K562 (cell line): ENCODE measurements at regions not wholly inside any gene's neighbourhood (a gene's known extent, or its start where the extent isn't known, plus 50 kb on each side); places are given as distances from the start of the nearest gene placed in this dataset.

Source experiments
- ATAC-seq: fragments of 200-7000 bp; cut with Tn5 transposase; 3 replicates; pipeline ENCODE4 v1.9.1; 2020; ENCODE audit warnings: moderate library complexity
- BruUV-seq: library from RNA; stranded (reverse); fragments of 400-500 nt; replicated peaks from 2 replicates; lab custom pipeline; 2021; lab: Mats Ljungman, UMichigan
- CTCF ChIA-PET: fragments of 300-600 bp; formaldehyde crosslinking; extraction: SDS; loops from one replicate; lab custom pipeline; 2021; ENCODE audit warnings: low intra/inter-chr PET ratio; lab: Yijun Ruan, JAX
- POLR2A ChIA-PET: fragments of 300-600, 350-650 bp; sonication (Branson Sonifier 250); formaldehyde crosslinking; extraction: SDS; loops from one replicate; lab custom pipeline; 2021; ENCODE audit warnings: antibody characterized with exemption, inconsistent platforms; lab: Yijun Ruan, JAX
- DNase-seq, 4 experiments: peaks; one replicate each; pipeline versions ENCODE4 v3.0.0 to v3.0.0-alpha.2; 2011 to 2018; ENCODE audit warnings: low spot score in 3 of 4, mixed read lengths in 3 of 4; ENCODE audit errors: extremely low read depth in 1 of 4
- FAIRE-seq: peaks from 2 replicates; lab custom pipeline; 2011; peaks lifted over from hg19 to GRCh38; lab: Jason Lieb, UNC
- H2AFZ ChIP-seq: 2 replicates; pipeline ENCODE4 v1.6.0; 2011; ENCODE audit warnings: low read depth, low read length, control low read depth, inconsistent platforms
- H3K27ac ChIP-seq: fragments of 200-600 bp; 3 replicates; pipeline ENCODE4 v1.8.0; 2011; ENCODE audit warnings: low read depth, mild to moderate bottlenecking, control low read depth, inconsistent platforms, low read length, moderate library complexity, mixed read lengths; ENCODE audit errors: extremely low read depth
- H3K27me3 ChIP-seq, 2 experiments: fragments of 300-600 bp in 1 of 2; 2 replicates in 1 of 2; 3 replicates in 1 of 2; pipeline versions ENCODE4 v1.6.0 to v1.8.0; 2011; ENCODE audit warnings: inconsistent platforms in 2 of 2, low read length in 2 of 2, mild to moderate bottlenecking in 1 of 2, mixed read lengths in 1 of 2, moderate library complexity in 1 of 2; ENCODE audit not compliant: control insufficient read depth in 2 of 2, insufficient read depth in 2 of 2
- H3K36me3 ChIP-seq: fragments of 300-600 bp; 3 replicates; pipeline ENCODE4 v1.8.0; 2011; ENCODE audit warnings: mild to moderate bottlenecking, low read length, inconsistent platforms; ENCODE audit not compliant: control insufficient read depth, insufficient read depth
- H3K4me1 ChIP-seq, 2 experiments: fragments of 200-600 bp in 1 of 2; replicated peaks in 1 of 2; 2 replicates in 1 of 2; 3 replicates in 1 of 2; pipeline versions ENCODE4 v1.5.1 to v1.8.0; 2011; ENCODE audit warnings: inconsistent platforms in 2 of 2, low read length in 2 of 2, mild to moderate bottlenecking in 1 of 2, mixed read lengths in 1 of 2, moderate library complexity in 1 of 2; ENCODE audit not compliant: control insufficient read depth in 2 of 2, insufficient read depth in 2 of 2
- H3K4me2 ChIP-seq: 2 replicates; pipeline ENCODE4 v1.6.1; 2011; ENCODE audit warnings: low read length, control low read depth, inconsistent platforms, mixed read lengths; ENCODE audit not compliant: insufficient read depth
- H3K4me3 ChIP-seq: fragments of 200-600 bp; sonication (generic), shearing (Covaris generic); 2 replicates; pipeline ENCODE4 v1.5.1; 2016; ENCODE audit warnings: control low read depth, inconsistent platforms
- H3K79me2 ChIP-seq: fragments of 200-600 bp; 3 replicates; pipeline ENCODE4 v1.8.0; 2011; ENCODE audit warnings: low read length, inconsistent platforms; ENCODE audit not compliant: control insufficient read depth, insufficient read depth
- H3K9ac ChIP-seq, 2 experiments: 2 replicates each; pipeline versions ENCODE4 v1.6.0 to v1.6.1; 2011; ENCODE audit warnings: low read depth in 2 of 2, low read length in 2 of 2, control low read depth in 1 of 2, inconsistent platforms in 1 of 2, mild to moderate bottlenecking in 1 of 2, mixed read lengths in 1 of 2; ENCODE audit not compliant: insufficient read depth in 1 of 2
- H3K9me1 ChIP-seq: one replicate; pipeline ENCODE4 v1.6.0; 2011; ENCODE audit warnings: inconsistent platforms, mild to moderate bottlenecking, low read length, moderate library complexity; ENCODE audit not compliant: control insufficient read depth, insufficient read depth
- H3K9me3 ChIP-seq: replicated peaks from 2 replicates; pipeline ENCODE4 v1.5.1; 2011; ENCODE audit warnings: low read depth, low read length, inconsistent platforms; ENCODE audit not compliant: control insufficient read depth, insufficient read depth
- H4K20me1 ChIP-seq: replicated peaks from 2 replicates; pipeline ENCODE4 v1.6.1; 2011; ENCODE audit warnings: low read length, inconsistent platforms, mixed read lengths; ENCODE audit not compliant: control insufficient read depth, insufficient read depth
- CTCFL ChIP-seq: IDR thresholded peaks from 2 replicates; pipeline ENCODE4 v1.6.1; 2011; ENCODE audit warnings: borderline replicate concordance, low read depth, mild to moderate bottlenecking, moderate library complexity, low read length; ENCODE audit not compliant: insufficient read depth, poor library complexity, severe bottlenecking
- IRF2 ChIP-seq: sonication (generic); formaldehyde crosslinking; IDR thresholded peaks from 2 replicates; pipeline ENCODE4 v1.8.1; 2022; ENCODE audit warnings: mild to moderate bottlenecking, missing genetic modification reagents
- KLF10 ChIP-seq: fragments of 250-450 bp; sonication (Bioruptor Pico); IDR thresholded peaks from 2 replicates; pipeline ENCODE4 v1.6.1; 2021; ENCODE audit warnings: matching md5 sums
- LEF1 ChIP-seq: fragments of 450-650 bp; IDR thresholded peaks from 2 replicates; pipeline ENCODE4 v1.6.1; 2016; ENCODE audit warnings: mild to moderate bottlenecking
- REST ChIP-seq, 2 experiments: fragments of 450-650 bp; formaldehyde crosslinking in 1 of 2; IDR thresholded peaks; 2 replicates each; pipeline versions ENCODE4 v1.4.0 to v1.6.1; 2014 to 2020; ENCODE audit warnings: mild to moderate bottlenecking in 2 of 2, borderline replicate concordance in 1 of 2, low read depth in 1 of 2
- SMARCA4 ChIP-seq: fragments of 450-650 bp; IDR thresholded peaks from 2 replicates; pipeline ENCODE4 v1.6.1; 2016
- ZNF3 ChIP-seq: fragments of 250-450 bp; sonication (Bioruptor Pico); IDR thresholded peaks from 2 replicates; pipeline ENCODE4 v1.5.0; 2021; ENCODE audit warnings: mild to moderate bottlenecking, moderate library complexity
- ZNF408 ChIP-seq: fragments of 250-450 bp; sonication (Bioruptor Pico); IDR thresholded peaks from 2 replicates; pipeline ENCODE4 v1.4.0; 2020; ENCODE audit warnings: low read depth, mild to moderate bottlenecking, moderate library complexity
- ZNF583 ChIP-seq: fragments of 250-450 bp; sonication (Bioruptor Pico); IDR thresholded peaks from 2 replicates; pipeline ENCODE4 v1.4.0; 2020
- ZNF655 ChIP-seq: fragments of 250-450 bp; sonication (Bioruptor Pico); IDR thresholded peaks from 2 replicates; pipeline ENCODE4 v1.5.0; 2021
- WGBS: fragments of 100-300 bp; shearing (Covaris generic); methylation state at CpG from one replicate; pipeline ENCODE4 v1.1.6; 2016; ENCODE audit warnings: low coverage, mixed read lengths; ENCODE audit not compliant: insufficient coverage; ENCODE audit errors: missing lambda C conversion rate; 5-methylcytosine and 5-hydroxymethylcytosine counted together
- in situ Hi-C: fragments of 300-500 bp; cut with MboI; formaldehyde crosslinking; loops from 4 replicates; pipeline ENCODE4 v1.15.0; 2018; ENCODE audit warnings: inconsistent platforms, mixed read lengths
- intact Hi-C: fragments of 100-400 bp; cut with micrococcal nuclease; formaldehyde crosslinking; loops from 2 replicates; pipeline ENCODE4 v1.14.2; 2022

DNA sequence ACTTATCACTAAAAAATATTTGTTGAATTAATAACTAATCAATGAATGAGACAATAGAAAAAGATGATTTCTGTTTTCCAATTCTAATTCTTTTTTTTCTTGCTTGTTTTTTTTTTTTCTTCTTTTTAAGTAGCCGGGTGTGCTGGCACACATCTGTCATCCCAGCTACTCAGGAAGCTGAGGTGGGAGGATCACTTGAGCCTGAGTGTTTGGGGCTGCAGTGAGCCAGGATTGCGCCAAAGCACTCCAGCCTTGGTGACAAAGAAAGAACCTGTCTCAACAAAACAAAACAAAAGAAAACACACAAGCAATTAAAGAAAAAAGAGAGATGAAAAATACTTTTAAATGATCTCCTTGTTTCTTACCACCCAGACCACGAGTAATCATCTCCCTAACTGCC, 1109.3 kb downstream of the REEP3 start:
- no peaks in the 10 kb centered on the region for H3K36me3 ChIP-seq
- H2AFZ ChIP-seq = no peak overlapping the region
- ChIA-PET CTCF (interaction anchor here (0.6 kb wide), 1 partner anchor 49 kb away, joined by 3 read pairs; no protein-coding TSS in a partner anchor), POLR2A (no interaction called here)
- in situ Hi-C loops = no loop called here
- FAIRE-seq (no peak), DNase-seq (no peak), ATAC-seq (no peak)
- no TSS peak for BruUV-seq
- intact Hi-C loops = no loop called here
- H3K4me2 ChIP-seq = no peak overlapping the region
- no peaks in the 10 kb centered on the region for H3K27me3 ChIP-seq
- H3K9ac ChIP-seq = no peak overlapping the region
- no peaks in the 10 kb centered on the region for H3K79me2 ChIP-seq
- no peaks in the 10 kb centered on the region for H3K4me1 ChIP-seq
- no peaks in the 10 kb centered on the region for H3K9me1 ChIP-seq
- H3K4me3 ChIP-seq = no peak overlapping the region
- no peaks in the 10 kb centered on the region for H4K20me1 ChIP-seq
- no peaks in the 10 kb centered on the region for H3K9me3 ChIP-seq
- H3K27ac ChIP-seq = no peak overlapping the region
- 24% methylated on average over 3 of the region's 3 CpGs for WGBS
- TF ChIP-seq LEF1 = no peak
- no peak for TF ChIP-seq ZNF408 (CRISPR knock-in tag)
- TF ChIP-seq IRF2 (CRISPR knock-in tag) = no peak
- no peak for TF ChIP-seq ZNF655
- no peak for TF ChIP-seq KLF10 (CRISPR knock-in tag)
- no peak for TF ChIP-seq ZNF583 (CRISPR knock-in tag)
- no peak for TF ChIP-seq ZNF3 (CRISPR knock-in tag)
- no peak for TF ChIP-seq CTCFL
- TF ChIP-seq REST (IDR thresholded peaks at IDR 0.05; ENCODE audit: borderline replicate concordance) = no peak
- TF ChIP-seq REST (CRISPR knock-in tag; IDR thresholded peaks at IDR 0.05; ENCODE audit: low read depth) = no peak
- no peak for TF ChIP-seq SMARCA4
